ENCODE measurements at regions not wholly inside any gene's neighbourhood (a gene's known extent, or its start where the extent isn't known, plus 50 kb on each side); places are given as distances from the start of the nearest gene placed in this dataset.

DNA sequence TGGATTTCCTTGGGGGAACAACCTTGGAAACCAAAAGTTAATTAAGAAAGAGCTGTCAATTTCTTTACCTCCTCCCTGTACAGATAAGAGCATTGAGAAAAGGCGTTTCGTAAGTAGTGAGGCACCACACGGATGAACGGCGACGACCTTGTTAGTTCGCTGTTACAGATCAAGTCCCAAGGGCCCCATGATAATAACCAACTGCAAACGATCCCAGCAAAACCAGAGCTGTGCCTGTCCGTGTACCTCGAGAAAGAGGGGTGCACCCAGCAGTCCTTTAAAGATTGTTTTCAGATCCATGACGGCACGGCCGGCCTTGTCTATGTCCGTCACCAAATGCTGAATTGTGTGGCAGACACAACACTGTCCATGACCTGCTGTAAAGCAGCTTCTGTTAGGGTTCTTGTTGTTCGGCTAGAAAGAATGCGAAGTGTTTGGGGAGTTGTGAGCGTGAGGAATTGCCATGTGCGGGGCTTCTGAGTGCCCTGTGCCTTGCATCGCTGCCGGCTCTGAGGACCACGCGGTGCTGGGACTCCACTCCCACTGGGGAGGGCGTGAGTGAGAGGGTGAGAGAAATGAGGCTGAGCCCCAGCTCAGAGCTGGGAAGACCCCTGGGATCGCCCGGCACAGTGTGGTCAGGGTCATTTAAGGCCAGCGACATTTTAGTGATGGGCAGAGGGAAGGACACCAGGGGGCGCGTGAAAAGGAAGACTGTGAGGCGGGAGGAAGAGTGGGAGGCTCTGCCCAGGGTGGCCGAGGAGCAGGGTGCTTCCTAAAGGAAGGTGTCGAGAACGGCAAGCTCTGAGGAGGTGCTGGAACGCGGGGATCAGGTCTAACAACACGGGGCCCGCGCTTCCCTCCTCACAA is 136.8 kb upstream of the RPS6KA2 start:
- DNase-seq (ENCODE audit: extremely low read depth in 1 of 11, low read depth in 9 of 11, low spot score in 4 of 11) = no peak

DNA sequence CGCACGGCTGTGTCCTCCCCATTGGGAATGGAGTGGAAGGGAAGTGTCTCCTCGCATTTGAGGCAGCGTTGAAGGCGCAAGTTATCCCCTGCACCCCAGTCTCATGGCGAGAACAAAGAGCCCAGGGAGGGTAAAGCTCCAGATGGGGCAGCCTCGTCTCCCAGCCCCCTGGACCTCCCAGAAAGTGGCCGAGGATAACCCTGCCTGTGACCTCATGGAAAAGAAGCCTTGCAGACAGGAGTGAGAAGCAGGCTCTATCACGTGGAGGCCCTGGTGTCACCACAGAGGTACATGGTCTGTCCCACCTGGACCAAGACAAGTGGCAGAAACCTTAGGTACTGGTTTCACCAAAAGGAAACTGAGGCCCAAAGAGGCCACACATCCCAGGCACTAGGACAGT is 134.8 kb upstream of the RPS6KA2 start:
- no peak for DNase-seq (ENCODE audit: extremely low read depth in 1 of 11, low read depth in 9 of 11, low spot score in 4 of 11)

DNA sequence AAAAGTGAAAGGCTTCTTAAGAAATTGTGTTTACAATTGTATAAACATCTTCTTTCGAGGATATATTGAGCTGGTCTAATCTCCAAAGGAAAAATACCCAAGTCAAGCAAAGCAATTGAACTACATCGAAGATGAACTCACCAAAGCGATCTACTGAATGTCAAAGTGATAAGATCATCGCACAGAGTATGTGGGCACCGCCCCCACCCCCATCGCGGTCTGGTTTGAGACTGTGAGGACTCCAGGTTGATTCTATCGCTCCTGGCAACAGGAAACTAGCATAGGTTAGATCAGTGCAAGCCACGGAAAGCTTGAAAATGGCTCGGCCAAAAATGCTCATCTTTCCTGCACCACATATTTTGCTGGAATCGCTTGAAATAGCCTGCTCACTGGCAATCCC is 133.2 kb upstream of the RPS6KA2 start:
- no peak for DNase-seq (ENCODE audit: extremely low read depth in 1 of 11, low read depth in 9 of 11, low spot score in 4 of 11)

DNA sequence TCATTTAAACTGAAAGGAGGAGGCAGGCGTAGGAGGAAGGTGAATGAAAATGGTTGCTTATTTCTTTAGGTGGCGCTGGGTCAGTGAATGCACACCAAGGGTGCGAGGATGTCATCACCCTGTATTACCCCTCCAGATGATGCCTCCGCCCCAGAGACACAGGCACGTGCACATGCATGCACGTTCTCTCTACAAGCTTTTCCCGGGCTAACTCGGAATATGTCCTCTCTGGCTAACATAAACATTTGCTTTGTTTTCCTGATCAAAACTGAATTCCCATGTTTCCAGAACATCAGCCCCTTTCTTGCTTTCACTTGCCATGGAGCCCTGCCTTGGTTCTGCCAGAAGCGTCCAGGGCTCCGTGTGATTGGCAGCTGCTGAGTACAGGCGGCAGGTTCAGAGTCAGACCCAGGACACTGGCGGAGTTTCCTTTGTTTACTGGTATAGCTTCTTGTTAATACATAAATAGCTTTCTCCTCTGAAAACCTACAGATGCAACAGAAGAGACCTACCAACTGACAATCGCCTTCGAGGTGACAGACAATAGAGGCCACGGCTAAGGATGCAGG is 131.2 kb upstream of the RPS6KA2 start:
- DNase-seq (ENCODE audit: extremely low read depth in 1 of 11, low read depth in 9 of 11, low spot score in 4 of 11) = no peak

DNA sequence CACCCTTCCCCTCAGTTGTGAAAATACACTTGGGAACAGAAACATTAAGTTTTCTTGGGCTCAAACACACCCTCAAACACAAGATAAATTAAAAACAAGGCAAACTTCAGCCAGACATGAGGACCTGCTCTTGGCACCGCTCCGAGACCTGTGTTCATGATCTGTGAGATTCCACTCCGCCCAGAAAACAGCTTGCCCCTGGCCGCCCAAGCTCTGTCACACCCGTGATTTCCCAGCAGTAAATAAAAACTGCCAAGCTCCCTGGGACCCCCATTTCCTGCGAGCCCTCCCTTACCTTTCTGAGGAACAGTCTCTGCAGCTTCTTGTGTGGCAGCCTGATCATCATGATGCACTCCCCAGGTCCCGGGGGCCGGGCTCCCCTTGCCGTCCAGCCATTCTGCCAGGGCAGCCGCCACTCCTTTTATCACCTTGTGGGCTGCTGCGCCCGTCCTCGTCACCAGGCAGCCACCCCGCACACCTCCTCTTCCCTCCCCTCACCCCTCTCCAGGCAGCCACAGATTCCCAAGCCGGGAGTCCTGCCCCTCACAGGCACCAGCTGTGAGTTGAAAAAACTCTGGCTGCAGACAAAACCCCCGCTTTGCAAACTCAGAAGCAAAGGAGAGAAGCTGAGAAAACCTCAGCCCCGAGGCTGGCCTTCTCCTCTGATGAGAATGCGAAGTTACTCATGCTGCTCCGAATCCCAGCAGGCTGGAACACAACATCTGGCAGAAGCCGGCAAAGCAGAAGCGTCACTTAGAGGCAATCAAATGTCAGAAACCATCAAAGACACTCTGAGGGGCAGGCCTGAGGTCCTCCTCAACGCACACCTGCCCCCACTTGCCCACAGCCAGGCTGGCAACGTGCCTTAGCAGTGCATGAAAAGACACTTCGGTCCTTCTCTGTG is 130.4 kb upstream of the RPS6KA2 start:
- DNase-seq (ENCODE audit: extremely low read depth in 1 of 11, low read depth in 9 of 11, low spot score in 4 of 11) = peak in 3 of 11 donors; percentile 26 to 34 (median 33)

DNA sequence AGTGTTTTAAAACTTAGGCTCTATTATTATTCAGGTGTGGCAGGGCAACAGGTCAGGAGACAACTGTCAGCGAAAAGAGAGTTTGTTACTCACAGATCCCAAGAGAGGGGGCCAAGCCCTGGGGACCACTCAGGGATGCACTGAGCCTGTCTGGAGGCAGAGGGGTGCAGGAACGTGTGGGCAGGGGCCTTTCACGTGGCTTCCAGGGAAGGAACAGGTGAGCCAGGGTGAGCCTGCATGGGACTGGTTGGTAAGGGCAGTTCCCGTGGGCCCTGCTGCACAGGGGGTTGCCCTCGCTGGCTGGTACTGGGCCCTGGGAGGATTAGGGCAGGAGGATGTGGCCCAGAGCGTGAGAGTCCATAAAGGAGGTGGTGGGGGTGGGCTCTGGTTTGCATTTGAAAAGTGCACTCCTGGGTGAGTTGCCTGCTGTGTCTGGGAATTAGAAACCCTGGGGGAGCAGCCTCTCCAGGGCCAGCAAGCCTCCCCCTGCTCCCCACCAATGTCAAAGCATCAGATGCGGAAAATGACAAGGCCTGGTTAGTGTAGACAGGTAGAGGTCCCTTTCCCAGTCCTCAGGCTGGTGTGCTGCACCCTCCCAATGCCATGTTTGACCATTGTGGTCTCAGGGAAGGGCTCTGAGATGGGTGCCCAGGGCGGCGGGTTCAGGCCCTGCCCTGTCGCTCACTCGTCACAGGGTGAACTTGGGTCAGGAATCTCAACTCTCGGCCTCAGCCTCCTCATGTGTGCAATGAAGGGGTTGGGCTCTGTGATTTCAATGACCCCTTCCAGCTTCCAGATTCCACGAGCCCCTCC is 127.4 kb upstream of the RPS6KA2 start:
- DNase-seq (ENCODE audit: extremely low read depth in 1 of 11, low read depth in 9 of 11, low spot score in 4 of 11) = no peak

DNA sequence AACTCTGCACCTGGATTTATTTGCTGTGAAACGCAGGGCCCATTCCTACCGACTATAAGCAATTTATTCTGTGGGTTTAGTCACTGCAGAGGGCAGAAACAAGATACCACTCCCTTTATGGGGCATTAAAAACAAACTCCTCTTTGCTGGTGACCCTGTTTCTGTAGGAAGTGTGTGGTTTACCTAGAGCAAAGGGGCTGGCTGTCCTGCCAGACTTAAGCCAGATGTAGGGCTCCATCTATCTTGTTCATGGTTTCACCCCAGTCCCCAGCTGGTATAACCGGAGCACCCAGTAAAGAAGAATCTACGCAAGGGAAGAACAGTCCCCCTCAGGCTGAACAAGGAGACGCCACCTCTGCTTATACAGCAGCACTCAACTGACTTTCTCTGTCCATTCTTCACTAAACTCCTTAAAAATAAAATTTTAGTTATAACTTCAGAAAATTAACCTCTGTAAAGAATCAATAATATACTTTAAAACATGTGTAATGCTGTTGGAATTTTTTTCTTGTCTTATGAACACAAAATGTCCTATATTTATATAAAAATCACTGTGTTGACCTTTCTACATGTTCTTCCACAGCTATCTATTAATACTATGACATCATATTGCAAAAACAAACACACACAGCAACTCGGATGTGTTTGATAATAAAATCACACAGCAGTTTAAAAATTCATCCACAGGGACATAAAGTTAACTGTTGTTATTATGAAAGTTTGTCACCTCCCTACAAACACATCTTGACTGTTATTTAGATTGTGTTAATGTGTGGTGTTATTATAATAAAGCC is 126.1 kb upstream of the RPS6KA2 start:
- DNase-seq (ENCODE audit: extremely low read depth in 1 of 11, low read depth in 9 of 11, low spot score in 4 of 11) = no peak

DNA sequence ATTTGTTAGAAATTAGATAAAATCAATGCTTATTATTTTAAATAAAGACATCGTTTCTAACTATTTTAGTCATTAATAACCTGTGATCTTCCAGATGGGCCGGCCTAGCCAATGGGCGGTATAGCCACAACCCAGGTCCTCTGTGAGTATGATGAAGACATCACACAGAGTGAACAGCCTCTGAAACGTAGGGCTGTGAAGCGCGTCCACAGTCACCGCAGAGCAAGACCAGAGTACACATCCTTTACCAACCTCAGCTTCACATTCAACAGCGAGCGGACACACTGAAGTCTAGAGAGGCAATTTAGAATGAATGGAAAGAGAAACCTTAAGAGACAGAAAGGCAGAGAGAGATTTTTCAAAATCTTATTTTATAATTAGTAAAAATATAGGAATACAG is 125.0 kb upstream of the RPS6KA2 start:
- no peak for DNase-seq (ENCODE audit: extremely low read depth in 1 of 11, low read depth in 9 of 11, low spot score in 4 of 11)

DNA sequence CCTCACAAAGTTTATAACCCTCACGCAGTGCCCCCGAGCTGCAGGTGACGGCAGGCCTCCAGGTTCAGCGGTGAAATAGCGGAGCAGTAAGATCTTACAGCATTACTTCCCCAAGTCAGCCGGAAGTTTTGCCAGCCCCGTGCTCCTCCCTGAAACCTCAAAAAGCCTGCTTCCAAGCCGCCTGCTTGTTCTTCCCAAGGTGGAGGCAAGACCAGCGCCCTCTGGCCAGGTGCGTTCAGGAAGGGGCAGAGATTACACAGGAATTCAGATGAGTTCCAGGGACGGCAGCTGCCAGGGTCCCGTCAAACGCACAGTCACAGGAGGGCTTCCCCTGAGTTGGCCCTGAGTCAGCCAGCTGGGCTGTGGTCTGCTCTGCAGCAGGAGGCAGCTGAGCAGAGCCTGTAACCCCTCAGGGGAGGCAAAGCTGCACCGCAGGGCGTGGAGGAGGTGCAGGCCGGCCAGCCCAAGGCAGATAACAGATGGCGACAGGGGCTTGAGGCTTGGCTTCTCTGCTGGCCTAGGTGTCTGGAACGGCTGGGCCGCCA is 124.1 kb upstream of the RPS6KA2 start:
- no peak for DNase-seq (ENCODE audit: extremely low read depth in 1 of 11, low read depth in 9 of 11, low spot score in 4 of 11)

DNA sequence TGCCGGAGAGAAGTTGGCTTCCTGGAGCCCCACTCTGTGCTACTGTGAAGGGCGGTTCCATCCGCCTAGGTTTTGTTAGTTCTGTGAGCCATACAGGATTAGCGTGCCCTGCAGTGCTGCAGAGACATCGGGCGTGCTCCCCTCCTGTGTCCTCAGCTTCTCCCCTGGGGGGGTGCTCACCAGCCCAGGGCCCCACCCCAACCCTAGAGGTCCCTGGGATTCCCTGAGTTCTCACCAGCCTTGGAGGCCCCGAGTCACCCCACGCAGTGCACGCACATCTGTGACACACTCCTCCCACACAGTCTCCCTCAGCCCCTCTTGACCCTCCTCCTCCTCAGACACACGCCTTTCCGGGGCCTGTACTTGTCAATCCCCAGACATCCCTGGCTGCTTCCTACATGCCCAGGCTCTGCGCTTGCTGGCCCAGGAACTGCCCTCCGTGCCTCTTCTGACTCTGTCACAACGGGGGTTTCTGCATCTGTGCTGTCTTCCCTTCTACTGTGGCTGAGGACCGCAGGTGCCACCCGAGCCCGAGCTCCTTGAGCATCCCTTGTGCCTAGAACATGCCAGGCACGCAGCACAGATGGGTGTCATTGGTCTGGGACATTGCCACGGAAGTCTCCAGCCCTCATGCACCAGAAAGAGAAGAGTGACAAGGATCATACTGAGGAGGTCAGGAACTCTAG is 123.2 kb upstream of the RPS6KA2 start:
- DNase-seq (ENCODE audit: extremely low read depth in 1 of 11, low read depth in 9 of 11, low spot score in 4 of 11) = no peak

DNA sequence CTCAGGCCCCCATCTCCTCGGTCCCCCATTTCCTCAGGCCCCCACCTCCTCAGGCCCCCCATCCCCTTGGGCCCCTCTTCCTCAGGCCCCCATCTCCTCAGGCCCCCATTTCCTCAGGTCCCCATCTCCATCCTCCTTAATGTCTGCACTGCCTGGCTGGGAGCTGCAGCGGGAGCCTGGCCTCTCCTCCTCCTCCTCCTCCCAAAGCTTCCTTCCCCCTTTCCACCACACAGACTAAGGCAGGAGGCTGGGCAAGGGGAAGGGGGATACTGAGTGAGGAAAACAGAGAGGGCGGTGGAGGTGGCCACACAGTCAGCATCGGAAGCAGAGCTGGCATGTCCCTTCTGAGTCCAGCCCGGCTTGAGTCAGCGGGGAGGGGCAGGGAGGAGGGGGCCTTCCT is 122.6 kb upstream of the RPS6KA2 start:
- DNase-seq (ENCODE audit: extremely low read depth in 1 of 11, low read depth in 9 of 11, low spot score in 4 of 11) = no peak

DNA sequence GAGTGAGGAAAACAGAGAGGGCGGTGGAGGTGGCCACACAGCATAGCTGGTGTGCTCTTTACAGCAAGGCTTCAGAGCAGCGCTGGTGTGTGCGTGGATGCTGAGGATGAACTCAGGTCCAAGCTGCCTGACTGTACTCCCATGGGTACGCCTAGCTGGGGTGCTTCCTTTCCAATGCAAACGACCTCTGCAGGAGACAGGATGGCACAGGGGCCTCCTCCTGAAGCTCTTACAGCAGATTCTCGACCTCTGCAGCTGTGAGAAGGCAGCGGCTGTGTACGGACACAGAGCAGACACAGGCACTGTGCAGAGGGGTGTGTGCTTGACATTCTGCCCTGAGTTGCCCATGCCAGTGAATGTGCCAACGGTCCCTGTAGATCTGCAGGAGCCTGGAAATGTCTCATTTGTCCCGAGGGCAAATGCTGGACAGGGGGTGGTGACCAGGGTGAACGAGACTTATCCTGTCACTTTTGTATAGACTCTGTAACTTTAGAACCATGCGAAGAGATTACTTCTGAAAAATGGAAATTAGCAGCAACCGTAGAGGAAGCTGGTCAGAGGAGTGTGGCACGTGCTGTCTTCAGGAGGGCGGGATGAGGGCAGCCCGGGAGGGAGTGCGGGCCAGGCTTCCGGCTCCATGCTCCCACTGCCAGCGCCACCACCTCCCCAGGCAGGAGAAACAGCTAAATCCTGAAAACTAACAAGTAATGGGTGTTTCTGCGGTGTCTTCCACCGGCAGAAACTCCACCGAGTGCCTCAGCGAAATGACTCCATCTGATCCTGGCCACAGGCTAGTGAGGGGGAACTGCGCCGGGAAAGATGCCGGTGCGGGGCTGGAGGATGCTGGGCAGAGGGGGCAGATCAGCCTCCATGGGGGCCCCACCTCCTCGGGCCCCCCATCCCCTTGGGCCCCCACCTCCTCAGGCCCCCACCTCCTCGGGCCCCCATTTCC is 120.9 kb upstream of the RPS6KA2 start:
- DNase-seq (ENCODE audit: extremely low read depth in 1 of 11, low read depth in 9 of 11, low spot score in 4 of 11) = no peak

DNA sequence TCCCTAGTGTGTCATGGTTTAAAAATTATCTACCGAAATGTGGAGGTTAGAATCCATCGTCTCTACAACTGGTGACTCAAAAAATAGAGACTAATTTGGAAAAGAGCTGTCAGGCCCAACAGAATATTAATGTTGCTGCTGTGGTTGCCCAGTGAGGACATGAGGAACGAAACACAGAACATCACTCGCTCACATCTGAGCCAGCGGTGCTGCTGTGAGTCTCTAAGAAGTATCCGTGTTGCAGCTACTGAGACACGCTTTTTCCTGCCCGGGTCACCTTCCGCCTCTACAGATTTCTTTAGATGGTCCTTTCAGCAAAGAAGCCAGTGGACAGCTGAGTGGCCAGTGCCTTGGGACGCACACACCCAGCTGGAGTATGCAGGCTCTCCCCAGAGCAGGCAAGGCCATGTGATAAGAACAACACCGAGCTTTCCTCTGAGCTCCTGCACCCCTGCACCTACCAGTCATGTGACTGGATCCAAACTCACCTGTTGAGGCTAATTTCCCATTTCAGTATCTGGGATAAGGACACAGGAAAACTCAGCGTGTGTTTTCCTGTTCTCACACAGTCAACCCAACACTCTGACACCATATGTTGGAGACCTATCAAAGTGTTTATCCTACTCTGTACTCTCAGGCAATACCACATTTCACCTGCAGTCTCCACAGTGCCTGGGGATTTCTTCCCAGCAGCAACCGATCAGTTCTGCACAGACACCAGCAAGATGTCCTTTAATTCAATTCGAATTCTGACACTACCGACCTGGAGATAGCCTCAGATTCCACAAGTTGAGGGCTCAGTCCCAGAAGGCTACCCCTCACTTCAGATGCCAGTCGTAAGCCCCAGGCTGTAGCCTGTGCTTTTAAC is 119.0 kb upstream of the RPS6KA2 start:
- DNase-seq (ENCODE audit: extremely low read depth in 1 of 11, low read depth in 9 of 11, low spot score in 4 of 11) = no peak

DNA sequence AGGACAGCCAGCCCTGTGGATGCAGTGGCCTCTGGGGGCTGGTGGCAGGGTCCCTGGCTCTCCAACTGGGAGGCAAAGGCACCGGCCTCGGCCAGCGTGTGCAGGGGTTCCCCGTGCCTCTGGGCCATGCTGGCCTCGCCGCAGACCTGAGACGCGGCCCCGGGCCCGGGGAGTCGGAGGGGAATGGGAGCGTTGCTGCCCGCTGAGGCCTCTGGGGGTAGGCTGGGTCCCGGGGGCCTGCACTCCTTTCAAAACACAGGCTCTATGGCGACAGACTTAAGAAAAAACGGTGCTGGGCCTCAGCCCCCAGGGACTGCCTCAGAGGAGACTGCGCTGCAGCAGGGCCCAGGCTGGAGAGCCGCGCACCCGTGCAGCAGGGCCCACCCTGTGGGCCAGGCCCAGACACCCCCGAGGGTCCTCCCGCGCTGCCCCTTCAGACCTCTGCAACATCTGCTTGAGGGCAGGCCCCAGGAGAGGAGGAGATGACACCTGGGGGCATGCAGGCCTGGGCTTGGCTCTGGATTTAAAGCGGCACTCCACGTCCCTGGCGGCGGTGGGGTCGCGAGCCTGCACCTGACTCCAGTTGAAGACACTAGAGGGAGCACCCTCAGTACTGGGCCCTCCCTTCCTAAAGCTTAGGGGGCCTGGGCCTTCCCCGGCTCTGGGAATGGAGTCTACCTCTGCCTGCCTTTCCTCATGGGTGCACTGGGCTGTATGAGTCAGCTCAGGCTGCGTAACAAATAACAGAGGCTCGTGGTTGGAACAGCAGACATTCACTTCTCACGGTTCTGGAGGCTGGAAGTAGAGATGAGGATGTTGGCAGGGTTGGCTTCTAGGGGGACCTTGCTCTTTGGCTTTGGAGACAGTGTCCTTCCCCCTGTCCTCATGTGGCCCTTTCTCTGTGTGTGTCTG is 117.4 kb upstream of the RPS6KA2 start:
- no peak for DNase-seq (ENCODE audit: extremely low read depth in 1 of 11, low read depth in 9 of 11, low spot score in 4 of 11)

All from renal cortex interstitium (tissue), 11 donors.